Activated naive CD8-positive, alpha-beta T cell treated with anti-CD3 and anti-CD28 coated beads, Interleukin-2, amount 50 U/mL, for 16 hours (primary cell): ENCODE measurements at regions not wholly inside any gene's neighbourhood (a gene's known extent, or its start where the extent isn't known, plus 50 kb on each side); places are given as distances from the start of the nearest gene placed in this dataset.

ENCODE experiments used
- DNase-seq: peaks from one replicate; pipeline ENCODE4 v3.0.0-alpha.2; 2020; ENCODE audit warnings: low read depth, low spot score

- no peak for DNase-seq
Measured at GRCh38 chr13:99123101-99124045, 77.3 kb upstream of the UBAC2 start.

DNA sequence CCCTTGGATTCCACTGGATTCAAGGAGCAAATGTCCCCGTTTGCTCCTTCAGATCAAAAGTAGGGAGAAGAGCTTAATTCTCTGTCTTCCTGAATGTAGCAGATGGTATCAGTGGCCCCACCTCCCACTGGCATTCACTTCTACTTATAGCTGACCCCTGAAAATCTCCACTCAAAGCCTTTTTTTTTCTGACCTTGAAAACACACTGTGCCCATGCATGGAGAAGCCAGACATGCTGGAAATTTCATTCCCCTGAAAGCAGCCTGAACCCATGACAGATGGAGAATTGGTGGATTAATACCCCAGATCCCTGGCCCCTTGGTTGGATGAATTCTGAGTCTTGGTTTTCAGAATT is 76.6 kb upstream of the UBAC2 start:
- no peak for DNase-seq

GRCh38 chr13:99124794-99125316 is 75.8 kb upstream of the UBAC2 start:
- no peak for DNase-seq

DNA sequence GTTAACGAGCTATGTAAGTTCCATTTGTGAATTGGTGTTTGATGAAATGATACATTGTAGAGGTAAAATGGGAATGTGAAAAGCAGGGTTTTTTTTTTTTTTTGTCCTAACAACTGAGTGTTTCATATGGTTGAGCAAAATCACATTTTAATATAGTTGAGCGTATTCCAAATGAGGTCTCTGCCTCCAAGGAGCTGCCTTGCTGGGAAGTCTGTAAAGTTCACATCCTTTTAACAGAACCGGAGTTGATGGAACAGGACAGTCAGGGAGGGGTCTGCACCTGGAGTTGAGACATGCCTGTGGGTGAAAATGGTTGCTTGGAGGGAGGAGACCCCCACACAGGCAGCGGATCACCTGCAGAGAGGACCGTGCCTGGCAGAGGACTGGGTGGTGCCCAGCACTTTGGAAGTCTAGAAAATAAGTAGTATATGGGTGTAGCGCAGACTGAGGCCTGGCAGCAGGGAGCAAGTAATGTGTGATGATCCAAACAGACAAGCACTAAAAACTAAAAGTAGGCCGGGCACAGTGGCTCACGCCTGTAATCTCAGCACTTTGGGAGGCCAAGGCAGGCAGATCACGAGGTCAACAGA is 75.2 kb upstream of the UBAC2 start:
- no peak for DNase-seq

DNA sequence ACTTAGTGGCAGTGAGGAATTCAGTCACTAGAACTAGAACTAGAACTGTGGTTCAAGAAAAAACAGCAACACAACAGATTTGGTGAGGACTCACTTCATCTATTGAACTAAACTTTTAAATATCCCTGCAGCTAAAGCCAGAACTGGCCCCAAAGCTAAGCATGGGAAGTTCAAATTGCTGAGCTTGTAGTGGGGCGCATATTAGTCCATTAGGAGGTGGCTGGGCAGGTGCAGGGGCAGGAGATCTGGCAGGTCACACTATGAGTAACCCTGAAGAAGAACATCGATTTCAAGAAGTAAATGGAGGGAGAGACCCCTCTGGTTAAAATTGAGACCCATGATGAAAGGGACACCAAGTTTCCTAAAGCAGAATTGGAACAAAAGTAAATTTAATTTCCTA is 73.8 kb upstream of the UBAC2 start:
- no peak for DNase-seq

DNA sequence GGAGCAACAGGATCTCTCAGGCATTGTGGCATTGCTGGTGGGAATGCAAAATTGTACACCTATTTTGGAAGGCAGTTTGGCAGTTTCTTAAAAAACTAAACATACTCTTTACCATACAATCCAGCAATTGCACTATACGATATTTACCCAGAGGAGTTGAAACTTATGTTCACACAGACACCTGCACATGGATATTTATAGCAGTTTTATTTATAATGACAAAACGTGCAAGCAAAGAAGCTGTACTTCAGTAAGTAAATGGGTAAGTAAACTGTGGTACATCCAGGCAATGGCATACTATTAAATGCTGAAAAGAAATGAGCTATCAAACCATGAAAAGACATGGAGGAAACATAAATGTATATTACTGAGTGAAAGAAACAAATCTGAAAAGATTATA is 71.6 kb upstream of the UBAC2 start:
- no peak for DNase-seq

GRCh38 chr13:99129951-99130350 is 70.7 kb upstream of the UBAC2 start:
- DNase-seq: no peak

GRCh38 chr13:99131410-99131809 is 69.2 kb upstream of the UBAC2 start:
- DNase-seq: no peak

GRCh38 chr13:99132295-99132835 is 68.3 kb upstream of the UBAC2 start:
- no peak for DNase-seq

GRCh38 chr13:99133230-99133629 is 67.4 kb upstream of the UBAC2 start:
- DNase-seq: no peak

DNA sequence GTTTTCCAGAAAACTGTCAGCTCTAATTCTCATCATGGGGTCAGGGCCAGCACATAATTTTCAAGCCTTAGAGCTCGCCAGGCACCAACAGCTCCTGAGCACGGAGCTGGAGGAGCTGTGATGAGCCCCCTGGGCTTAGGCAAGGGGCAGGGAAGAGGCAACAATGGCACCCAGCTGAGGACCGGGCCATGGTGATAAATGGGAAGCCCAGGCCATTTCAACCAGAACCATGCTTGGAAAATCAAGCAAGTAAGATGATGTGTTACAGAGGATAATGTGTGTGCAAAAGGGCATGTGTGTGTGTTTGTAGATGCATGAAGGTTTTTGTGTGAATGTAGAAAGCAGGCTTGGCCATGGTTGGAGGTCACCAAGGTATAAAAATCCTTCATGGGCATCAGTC is 66.8 kb upstream of the UBAC2 start:
- DNase-seq: no peak

- DNase-seq: no peak
Measured at GRCh38 chr13:99135591-99135990, 65.1 kb upstream of the UBAC2 start.

DNA sequence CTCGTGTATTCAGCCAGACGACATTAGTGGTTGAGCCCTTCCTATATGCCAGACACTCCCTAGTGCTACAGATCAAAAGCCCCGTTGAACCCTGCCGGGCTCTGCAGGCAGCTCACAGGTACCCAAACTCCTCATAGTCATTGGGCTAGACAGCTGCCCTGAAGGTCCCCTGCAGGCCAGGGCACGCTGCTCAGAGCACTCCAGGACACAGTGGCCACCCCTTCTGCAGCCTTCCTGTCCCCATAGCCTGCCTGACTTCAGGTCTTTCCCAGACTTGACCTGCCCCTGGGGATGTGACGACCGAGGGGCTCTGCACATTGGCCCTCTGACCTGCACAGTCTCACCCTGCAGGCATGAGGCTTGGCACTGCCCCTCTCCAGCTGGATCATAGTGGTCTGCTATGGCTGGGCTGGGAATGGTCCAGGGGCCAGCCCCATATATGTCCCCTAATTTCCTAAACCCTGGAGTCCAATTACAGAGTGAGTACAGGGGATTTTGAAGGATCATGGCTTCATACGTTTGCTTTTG is 64.2 kb upstream of the UBAC2 start:
- no peak for DNase-seq

- no peak for DNase-seq
Measured at GRCh38 chr13:99140831-99141230, 59.8 kb upstream of the UBAC2 start.

DNA sequence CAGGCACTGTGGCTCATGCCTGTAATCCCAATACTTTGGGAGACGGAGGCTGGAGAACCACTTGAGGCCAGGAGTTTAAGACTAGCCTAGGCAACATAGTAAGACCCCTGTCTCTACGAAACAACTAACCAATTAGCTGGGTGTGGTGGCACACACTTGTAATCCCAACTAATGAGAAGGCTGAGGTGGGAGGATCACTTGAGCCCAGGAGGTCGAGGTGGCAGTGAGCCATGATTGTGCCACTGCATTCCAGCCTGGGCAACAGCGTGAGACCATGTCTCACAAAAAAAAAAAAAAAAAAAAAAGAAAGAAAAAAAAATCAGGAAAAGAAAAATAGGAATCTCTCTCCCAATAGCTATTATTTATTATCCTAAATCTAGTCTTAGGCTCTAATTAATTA is 56.8 kb upstream of the UBAC2 start:
- DNase-seq: no peak

- no peak for DNase-seq
Measured at GRCh38 chr13:99144306-99144705, 56.3 kb upstream of the UBAC2 start.

- no peak for DNase-seq
Measured at GRCh38 chr13:99145461-99145860, 55.2 kb upstream of the UBAC2 start.

DNA sequence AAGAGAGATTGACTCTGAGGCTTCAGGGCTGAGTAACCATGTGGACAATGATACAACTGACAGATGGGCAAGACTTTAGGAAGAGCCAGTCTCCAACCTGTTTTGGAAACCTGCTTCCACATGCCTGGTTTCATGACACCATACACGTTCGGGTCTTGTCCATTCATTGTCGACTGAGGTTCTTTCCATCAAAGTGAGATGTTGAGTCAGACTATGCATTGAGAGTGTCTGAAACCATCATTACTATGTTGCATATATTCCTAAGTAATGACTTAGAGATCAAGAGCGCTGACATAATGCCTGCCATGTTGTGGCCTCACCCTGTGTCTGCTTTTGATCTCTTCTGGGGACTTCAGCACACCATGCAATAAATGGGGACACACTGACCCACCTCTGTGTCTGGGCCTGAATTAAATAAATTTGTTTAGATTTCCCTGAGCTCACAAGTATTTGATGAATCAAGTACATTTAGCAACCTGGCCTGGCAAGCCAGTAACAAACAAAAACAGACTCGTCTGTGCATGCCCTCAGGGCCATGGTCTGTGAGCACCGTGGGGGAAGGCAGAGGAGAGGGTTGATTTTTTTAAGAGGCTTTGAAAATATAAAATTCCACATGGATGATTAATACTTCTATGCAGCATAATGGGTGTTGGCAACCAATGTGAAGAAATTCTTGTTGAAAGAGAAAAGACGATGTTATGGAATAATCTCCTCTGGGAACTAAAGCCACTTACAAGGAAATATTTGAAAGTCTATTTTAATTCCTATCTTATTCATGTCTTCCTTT is 49.9 kb upstream of the UBAC2 start:
- no peak for DNase-seq
